Body of pancreas (tissue), 4 donors: ENCODE measurements at regions not wholly inside any gene's neighbourhood (a gene's known extent, or its start where the extent isn't known, plus 50 kb on each side); places are given as distances from the start of the nearest gene placed in this dataset.

ENCODE experiments used
- POLR2A ChIP-seq, 3 donors: fragments of 450-650 bp; IDR thresholded peaks; one replicate each; pipeline ENCODE4 v1.6.1; 2016; ENCODE audit warnings: antibody characterized with exemption in 3 of 3, mild to moderate bottlenecking in 2 of 3
- TF ChIP-seq, protein P1 (sequence below), 7 experiments: fragments of 450-650 bp in 4 of 7; fragments of 200-600 bp in 3 of 7; sonication (generic) in 3 of 7; IDR thresholded peaks; one replicate each; pipeline ENCODE4 v1.5.1; 2016 to 2019; ENCODE audit warnings: antibody characterized with exemption in 7 of 7

DNA sequence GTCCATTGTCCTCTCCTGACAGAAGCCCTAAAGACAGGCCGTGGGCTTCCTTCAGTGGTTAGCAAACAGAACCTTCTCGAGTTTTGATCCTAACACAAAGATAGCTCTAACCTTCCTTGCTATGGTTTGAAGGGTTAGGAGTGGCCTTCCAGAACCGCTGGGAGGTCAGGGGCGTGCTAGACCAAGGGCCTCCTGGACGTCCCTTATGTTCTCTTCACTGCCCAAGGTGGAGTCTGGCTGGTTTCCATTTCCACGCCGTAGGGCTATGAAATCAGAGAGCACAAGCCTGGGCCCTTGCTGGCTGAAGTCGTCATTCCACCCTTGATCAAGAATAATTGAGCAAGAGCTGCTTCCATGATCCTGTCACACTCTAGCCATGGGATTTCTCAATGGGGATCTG is 475.1 kb downstream of the SHQ1 start:
- TF ChIP-seq, protein P1, sequence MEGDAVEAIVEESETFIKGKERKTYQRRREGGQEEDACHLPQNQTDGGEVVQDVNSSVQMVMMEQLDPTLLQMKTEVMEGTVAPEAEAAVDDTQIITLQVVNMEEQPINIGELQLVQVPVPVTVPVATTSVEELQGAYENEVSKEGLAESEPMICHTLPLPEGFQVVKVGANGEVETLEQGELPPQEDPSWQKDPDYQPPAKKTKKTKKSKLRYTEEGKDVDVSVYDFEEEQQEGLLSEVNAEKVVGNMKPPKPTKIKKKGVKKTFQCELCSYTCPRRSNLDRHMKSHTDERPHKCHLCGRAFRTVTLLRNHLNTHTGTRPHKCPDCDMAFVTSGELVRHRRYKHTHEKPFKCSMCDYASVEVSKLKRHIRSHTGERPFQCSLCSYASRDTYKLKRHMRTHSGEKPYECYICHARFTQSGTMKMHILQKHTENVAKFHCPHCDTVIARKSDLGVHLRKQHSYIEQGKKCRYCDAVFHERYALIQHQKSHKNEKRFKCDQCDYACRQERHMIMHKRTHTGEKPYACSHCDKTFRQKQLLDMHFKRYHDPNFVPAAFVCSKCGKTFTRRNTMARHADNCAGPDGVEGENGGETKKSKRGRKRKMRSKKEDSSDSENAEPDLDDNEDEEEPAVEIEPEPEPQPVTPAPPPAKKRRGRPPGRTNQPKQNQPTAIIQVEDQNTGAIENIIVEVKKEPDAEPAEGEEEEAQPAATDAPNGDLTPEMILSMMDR (IDR thresholded peaks at IDR 0.05), result no peak
- TF ChIP-seq POLR2A (IDR thresholded peaks at IDR 0.05), result no peak
